ENCODE measurements at regions not wholly inside any gene's neighbourhood (a gene's known extent, or its start where the extent isn't known, plus 50 kb on each side); places are given as distances from the start of the nearest gene placed in this dataset.

- intact Hi-C loops (cut with DNase I; ENCODE audit: low total_unique reads): no loop called here
- WGBS, 5 donors: 84 to 94% (median 93%) methylated on average over 7 of the region's 7 CpGs
- H3K4me3 ChIP-seq: no peak overlapping the region
- TF ChIP-seq POLR2AphosphoS5 (IDR thresholded peaks at IDR 0.05) (no peak), POLR2A (IDR thresholded peaks at IDR 0.05) (no peak)
- TF ChIP-seq, protein P1, sequence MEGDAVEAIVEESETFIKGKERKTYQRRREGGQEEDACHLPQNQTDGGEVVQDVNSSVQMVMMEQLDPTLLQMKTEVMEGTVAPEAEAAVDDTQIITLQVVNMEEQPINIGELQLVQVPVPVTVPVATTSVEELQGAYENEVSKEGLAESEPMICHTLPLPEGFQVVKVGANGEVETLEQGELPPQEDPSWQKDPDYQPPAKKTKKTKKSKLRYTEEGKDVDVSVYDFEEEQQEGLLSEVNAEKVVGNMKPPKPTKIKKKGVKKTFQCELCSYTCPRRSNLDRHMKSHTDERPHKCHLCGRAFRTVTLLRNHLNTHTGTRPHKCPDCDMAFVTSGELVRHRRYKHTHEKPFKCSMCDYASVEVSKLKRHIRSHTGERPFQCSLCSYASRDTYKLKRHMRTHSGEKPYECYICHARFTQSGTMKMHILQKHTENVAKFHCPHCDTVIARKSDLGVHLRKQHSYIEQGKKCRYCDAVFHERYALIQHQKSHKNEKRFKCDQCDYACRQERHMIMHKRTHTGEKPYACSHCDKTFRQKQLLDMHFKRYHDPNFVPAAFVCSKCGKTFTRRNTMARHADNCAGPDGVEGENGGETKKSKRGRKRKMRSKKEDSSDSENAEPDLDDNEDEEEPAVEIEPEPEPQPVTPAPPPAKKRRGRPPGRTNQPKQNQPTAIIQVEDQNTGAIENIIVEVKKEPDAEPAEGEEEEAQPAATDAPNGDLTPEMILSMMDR (IDR thresholded peaks at IDR 0.05 in 8 of 11, conservative IDR thresholded peaks at IDR 0.05 in 3 of 11): no peak
- H3K36me3 ChIP-seq: peaks cover 0 to 7% (median 0%) of the 10 kb centered on the region in 6 donors
- H3K9me3 ChIP-seq: no peaks in the 10 kb centered on the region
- no peaks in the 10 kb centered on the region for H3K27me3 ChIP-seq (replicated peaks in 1 of 7)
- no peak for DNase-seq
- no peaks in the 10 kb centered on the region for H3K4me1 ChIP-seq
- no peak overlapping the region for H3K27ac ChIP-seq
These were observed 271.8 kb upstream of the TPM1 start for GRCh38 chr15:62770752-62771151.

DNA sequence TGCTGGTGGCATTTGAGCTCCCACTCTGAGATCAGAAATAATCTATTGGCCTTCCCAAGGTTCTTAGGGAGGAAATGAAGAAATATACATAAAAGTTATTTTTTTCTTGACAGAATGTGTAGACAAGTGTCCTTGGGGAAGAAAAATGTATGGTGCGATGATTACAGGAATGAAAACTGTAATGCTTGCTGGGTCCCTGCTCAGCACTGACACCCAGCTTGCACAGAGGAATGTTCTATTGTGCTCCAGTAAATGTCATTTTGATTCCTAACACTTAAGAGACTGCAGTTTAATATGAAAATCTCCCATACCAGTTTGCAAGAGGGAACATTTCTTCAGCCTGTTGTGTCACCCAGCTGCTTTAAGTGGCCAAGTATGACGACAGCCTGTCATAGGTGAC lies 271.3 kb upstream of the TPM1 start:
- H3K27ac ChIP-seq: no peak overlapping the region
- H3K4me1 ChIP-seq: no peaks in the 10 kb centered on the region
- H3K4me3 ChIP-seq: no peak overlapping the region
- DNase-seq: no peak
- no peaks in the 10 kb centered on the region for H3K9me3 ChIP-seq
- peaks cover 0 to 3% (median 0%) of the 10 kb centered on the region in 6 donors for H3K36me3 ChIP-seq
- TF ChIP-seq, protein P1 (IDR thresholded peaks at IDR 0.05 in 8 of 11, conservative IDR thresholded peaks at IDR 0.05 in 3 of 11): no peak
- TF ChIP-seq POLR2AphosphoS5 (IDR thresholded peaks at IDR 0.05) (no peak), POLR2A (IDR thresholded peaks at IDR 0.05) (no peak)
- WGBS, 5 donors: 71 to 95% (median 78%) methylated on average over 2 of the region's 2 CpGs
- H3K27me3 ChIP-seq (replicated peaks in 1 of 7): no peaks in the 10 kb centered on the region
- intact Hi-C loops (cut with DNase I; ENCODE audit: low total_unique reads): no loop called here

DNA sequence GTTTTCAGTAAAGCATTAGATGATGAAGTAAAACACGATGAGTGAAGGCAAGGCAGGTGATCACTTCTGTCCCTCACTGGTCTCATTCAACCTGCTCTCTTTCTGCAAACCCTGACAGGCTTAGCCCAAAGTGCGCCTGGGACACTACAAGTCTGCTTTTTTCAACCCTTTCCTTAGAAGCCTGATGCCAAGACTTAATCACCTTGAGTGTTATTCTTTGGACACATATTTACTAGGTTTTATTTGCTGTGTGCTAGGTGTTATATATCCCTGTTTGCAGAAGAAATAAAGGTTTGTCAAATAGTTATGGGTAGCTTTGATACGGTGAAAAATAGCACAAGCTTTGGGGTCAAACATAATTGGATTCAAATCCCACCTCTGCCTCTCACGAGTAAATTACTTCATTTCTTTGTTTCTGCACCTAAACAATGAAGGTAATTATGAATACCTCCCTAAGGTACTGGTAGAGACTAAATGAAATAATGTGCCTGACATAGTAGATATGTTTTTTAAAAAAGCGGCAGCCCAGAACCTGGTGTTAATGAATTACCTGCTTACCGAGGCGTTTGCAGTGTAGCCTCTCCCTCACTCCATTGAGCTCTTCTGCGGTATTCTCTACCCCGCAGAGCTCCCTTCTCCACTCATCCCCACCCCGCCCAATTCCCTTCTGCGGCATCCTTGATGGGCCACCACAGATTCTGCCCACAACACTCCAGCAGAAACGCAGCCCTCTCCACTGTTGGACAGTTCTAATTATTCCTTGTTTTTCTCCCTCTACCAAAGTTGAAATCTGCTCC lies 269.0 kb upstream of the TPM1 start:
- H3K27me3 ChIP-seq (replicated peaks in 1 of 7): no peaks in the 10 kb centered on the region
- H3K36me3 ChIP-seq: no peaks in the 10 kb centered on the region
- TF ChIP-seq, protein P1 (IDR thresholded peaks at IDR 0.05 in 8 of 11, conservative IDR thresholded peaks at IDR 0.05 in 3 of 11): no peak
- TF ChIP-seq POLR2A (IDR thresholded peaks at IDR 0.05): no peak
- no peak for TF ChIP-seq POLR2AphosphoS5 (IDR thresholded peaks at IDR 0.05)
- no peak overlapping the region for H3K27ac ChIP-seq
- H3K9me3 ChIP-seq: no peaks in the 10 kb centered on the region
- H3K4me1 ChIP-seq: no peaks in the 10 kb centered on the region
- intact Hi-C loops (cut with DNase I; ENCODE audit: low total_unique reads): no loop called here
- no peak for DNase-seq
- 90 to 96% (median 93%) methylated on average over 12 of the region's 12 CpGs for WGBS, 5 donors
- H3K4me3 ChIP-seq: no peak overlapping the region

GRCh38 chr15:62775932-62776331 lies 266.6 kb upstream of the TPM1 start:
- no peaks in the 10 kb centered on the region for H3K36me3 ChIP-seq
- no peaks in the 10 kb centered on the region for H3K27me3 ChIP-seq (replicated peaks in 1 of 7)
- no peak overlapping the region for H3K27ac ChIP-seq
- no peak for TF ChIP-seq POLR2AphosphoS5 (IDR thresholded peaks at IDR 0.05)
- peaks cover 0 to 16% (median 9%) of the 10 kb centered on the region in 6 donors for H3K4me1 ChIP-seq
- no peaks in the 10 kb centered on the region for H3K9me3 ChIP-seq
- no peak for DNase-seq
- WGBS, 5 donors: 87 to 94% (median 93%) methylated on average over 1 of the region's 1 CpG
- H3K4me3 ChIP-seq: no peak overlapping the region
- intact Hi-C loops (cut with DNase I; ENCODE audit: low total_unique reads): no loop called here
